ENCODE measurements at regions not wholly inside any gene's neighbourhood (a gene's known extent, or its start where the extent isn't known, plus 50 kb on each side); places are given as distances from the start of the nearest gene placed in this dataset.

- Histone ChIP-seq H3K9me3 (no peaks in the 10 kb centered on the region), H3K27ac (no peak overlapping the region), H3K4me1 (no peaks in the 10 kb centered on the region), H3K4me3 (no peak overlapping the region), H3K36me3 (no peaks in the 10 kb centered on the region), H3K27me3 (peaks cover 0 to 22% (median 5%) of the 10 kb centered on the region in 3 donors)
- no peak for TF ChIP-seq POLR2A (IDR thresholded peaks at IDR 0.05)
- TF ChIP-seq EP300 (IDR thresholded peaks at IDR 0.05) = no peak
- no peak for TF ChIP-seq POLR2AphosphoS5 (IDR thresholded peaks at IDR 0.05)
- TF ChIP-seq CTCF (IDR thresholded peaks at IDR 0.05) = no peak
- intact Hi-C loops (cut with DNase I) = no loop called here
- 77 to 79% methylated on average over 15 of the region's 15 CpGs for WGBS, 2 donors
- DNase-seq = no peak
Observed at GRCh38 chr22:47782328-47783075, 1020.1 kb downstream of the TBC1D22A start.

GRCh38 chr22:47781427-47782111, 1019.1 kb downstream of the TBC1D22A start:
- Histone ChIP-seq H3K27me3 (peaks cover 0 to 20% (median 5%) of the 10 kb centered on the region in 3 donors), H3K4me1 (no peaks in the 10 kb centered on the region), H3K9me3 (no peaks in the 10 kb centered on the region), H3K4me3 (no peak overlapping the region), H3K36me3 (no peaks in the 10 kb centered on the region), H3K27ac (no peak overlapping the region)
- 92 to 93% methylated on average over 20 of the region's 20 CpGs for WGBS, 2 donors
- TF ChIP-seq POLR2AphosphoS5 (IDR thresholded peaks at IDR 0.05) (no peak), CTCF (IDR thresholded peaks at IDR 0.05) (no peak), POLR2A (IDR thresholded peaks at IDR 0.05) (no peak), EP300 (IDR thresholded peaks at IDR 0.05) (no peak)
- DNase-seq = no peak
- intact Hi-C loops (cut with DNase I) = no loop called here

- H3K4me1 ChIP-seq = no peaks in the 10 kb centered on the region
Observed at GRCh38 chr22:47781024-47781423, 1018.6 kb downstream of the TBC1D22A start.

GRCh38 chr22:47780281-47780875, 1017.9 kb downstream of the TBC1D22A start:
- Histone ChIP-seq H3K4me1 (no peaks in the 10 kb centered on the region), H3K27ac (no peak overlapping the region), H3K27me3 (peaks cover 0 to 15% (median 5%) of the 10 kb centered on the region in 3 donors), H3K36me3 (no peaks in the 10 kb centered on the region), H3K9me3 (no peaks in the 10 kb centered on the region), H3K4me3 (no peak overlapping the region)
- 86 to 89% methylated on average over 14 of the region's 14 CpGs for WGBS, 2 donors
- DNase-seq = no peak
- intact Hi-C loops (cut with DNase I) = no loop called here
- TF ChIP-seq CTCF (IDR thresholded peaks at IDR 0.05) (no peak), EP300 (IDR thresholded peaks at IDR 0.05) (no peak), POLR2A (IDR thresholded peaks at IDR 0.05) (no peak), POLR2AphosphoS5 (IDR thresholded peaks at IDR 0.05) (no peak)

More at GRCh38 chr22:47781024-47781423, 1018.6 kb downstream of the TBC1D22A start:
- Histone ChIP-seq H3K9me3 (no peaks in the 10 kb centered on the region), H3K36me3 (no peaks in the 10 kb centered on the region), H3K27ac (no peak overlapping the region), H3K4me3 (no peak overlapping the region), H3K27me3 (peaks cover 0 to 15% (median 5%) of the 10 kb centered on the region in 3 donors)
- no peak for TF ChIP-seq CTCF (IDR thresholded peaks at IDR 0.05)
- TF ChIP-seq POLR2AphosphoS5 (IDR thresholded peaks at IDR 0.05) = no peak
- intact Hi-C loops (cut with DNase I) = no loop called here
- WGBS, 2 donors = 87 to 91% methylated on average over 12 of the region's 12 CpGs
- no peak for DNase-seq
